ENCODE measurements at regions not wholly inside any gene's neighbourhood (a gene's known extent, or its start where the extent isn't known, plus 50 kb on each side); places are given as distances from the start of the nearest gene placed in this dataset.

- FAIRE-seq (no peak), DNase-seq (ENCODE audit: insufficient read length, low spot score) (no peak)
- TF ChIP-seq CTCF (IDR thresholded peaks at IDR 0.05; ENCODE audit: insufficient read depth, missing control alignments), result no peak
Observed at GRCh38 chr5:38636626-38637025, 80.2 kb upstream of the LIFR start.

GRCh38 chr5:38638656-38639055, 82.2 kb upstream of the LIFR start:
- no peak for FAIRE-seq
- no peak for DNase-seq (ENCODE audit: insufficient read length, low spot score)
- TF ChIP-seq CTCF (IDR thresholded peaks at IDR 0.05; ENCODE audit: insufficient read depth, missing control alignments), result no peak

- FAIRE-seq (no peak), DNase-seq (ENCODE audit: insufficient read length, low spot score) (no peak)
- TF ChIP-seq CTCF (IDR thresholded peaks at IDR 0.05; ENCODE audit: insufficient read depth, missing control alignments), result no peak
Observed at GRCh38 chr5:38639377-38640358, 83.2 kb upstream of the LIFR start.

GRCh38 chr5:38641003-38641402, 84.6 kb upstream of the LIFR start:
- no peak for TF ChIP-seq CTCF (IDR thresholded peaks at IDR 0.05; ENCODE audit: insufficient read depth, missing control alignments)
- DNase-seq (ENCODE audit: insufficient read length, low spot score) (no peak), FAIRE-seq (no peak)

- FAIRE-seq (no peak), DNase-seq (ENCODE audit: insufficient read length, low spot score) (no peak)
- TF ChIP-seq CTCF (IDR thresholded peaks at IDR 0.05; ENCODE audit: insufficient read depth, missing control alignments), result no peak
Observed at GRCh38 chr5:38642189-38642911, 85.9 kb upstream of the LIFR start.

DNA sequence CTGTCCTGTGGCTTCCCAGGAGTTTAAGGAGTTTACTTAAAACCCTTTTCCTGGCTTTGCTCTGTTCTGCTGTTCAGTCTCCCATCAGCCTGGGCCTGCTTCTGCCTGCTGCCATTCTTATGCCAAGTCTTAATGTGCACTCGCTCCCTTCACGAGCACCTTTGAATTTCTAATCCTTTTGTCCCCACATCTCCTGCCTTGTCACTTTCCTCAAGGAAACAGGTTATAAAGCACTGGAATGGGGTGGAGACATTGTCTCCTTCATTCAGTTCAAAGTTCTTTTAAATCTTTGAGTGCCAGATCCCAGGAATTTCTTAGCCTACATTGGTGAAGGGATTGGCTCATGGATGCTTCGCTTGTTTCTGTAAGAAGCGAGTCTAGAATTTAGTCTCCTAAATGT, 87.2 kb upstream of the LIFR start:
- no peak for TF ChIP-seq CTCF (IDR thresholded peaks at IDR 0.05; ENCODE audit: insufficient read depth, missing control alignments)
- FAIRE-seq (no peak), DNase-seq (ENCODE audit: insufficient read length, low spot score) (no peak)
